Body of pancreas (tissue), 4 donors: ENCODE measurements at regions not wholly inside any gene's neighbourhood (a gene's known extent, or its start where the extent isn't known, plus 50 kb on each side); places are given as distances from the start of the nearest gene placed in this dataset. TPM values are rescaled to one million over a fixed set of nuclear protein-coding genes. Genes with fewer than 3 reads are reported as not detected.

Experiments used
- ATAC-seq: fragments of 150-250 bp; one replicate; pipeline ENCODE4 v1.9.1; 2016
- DNase-seq, 4 donors: peaks; one replicate each; pipeline ENCODE4 v3.0.0-alpha.2; 2019
- H3K27ac ChIP-seq, 4 donors: fragments of 200-600 bp; sonication (generic); 1 replicate in 3 of 4; 2 replicates in 1 of 4; pipeline versions ENCODE4 v1.5.1 to v1.6.1; 2016 to 2019; ENCODE audit warnings: mild to moderate bottlenecking in 1 of 4, mixed read lengths in 1 of 4, moderate library complexity in 1 of 4
- H3K27me3 ChIP-seq, 2 donors: fragments of 200-600 bp; sonication (generic); one replicate each; pipeline ENCODE4 v1.6.0; 2016; ENCODE audit warnings: mild to moderate bottlenecking in 1 of 2
- H3K36me3 ChIP-seq, 2 donors: fragments of 200-600 bp; sonication (generic); replicated peaks in 1 of 2; 2 replicates each; pipeline ENCODE4 v1.5.1; 2016; ENCODE audit warnings: low read depth in 2 of 2; ENCODE audit not compliant: insufficient read depth in 1 of 2
- H3K4me1 ChIP-seq: fragments of 200-600 bp; sonication (generic); one replicate; pipeline ENCODE4 v1.6.0; 2016
- H3K4me3 ChIP-seq, 2 donors: fragments of 200-600 bp; sonication (generic); 1 replicate in 1 of 2; 2 replicates in 1 of 2; pipeline ENCODE4 v1.5.1; 2016 to 2019
- H3K9me3 ChIP-seq, 3 donors: fragments of 200-600 bp; sonication (generic); 1 replicate in 2 of 3; 2 replicates in 1 of 3; pipeline ENCODE4 v1.5.1; 2016
- POLR2A ChIP-seq, 3 donors: fragments of 450-650 bp; IDR thresholded peaks; one replicate each; pipeline ENCODE4 v1.6.1; 2016; ENCODE audit warnings: antibody characterized with exemption in 3 of 3, mild to moderate bottlenecking in 2 of 3
- intact Hi-C: fragments of 100-400 bp; cut with DNase I; formaldehyde crosslinking; loops from one replicate; pipeline ENCODE4 v1.15.1; 2023
- small RNA-seq: library from RNA; depleted of rRNA; stranded (forward); fragments of <200 nt; gene quantifications from one replicate; pipeline ENCODE3, GENCODE V24; 2016
- TF ChIP-seq, protein P1 (sequence below), 7 experiments: fragments of 450-650 bp in 4 of 7; fragments of 200-600 bp in 3 of 7; sonication (generic) in 3 of 7; IDR thresholded peaks; one replicate each; pipeline ENCODE4 v1.5.1; 2016 to 2019; ENCODE audit warnings: antibody characterized with exemption in 7 of 7

DNA sequence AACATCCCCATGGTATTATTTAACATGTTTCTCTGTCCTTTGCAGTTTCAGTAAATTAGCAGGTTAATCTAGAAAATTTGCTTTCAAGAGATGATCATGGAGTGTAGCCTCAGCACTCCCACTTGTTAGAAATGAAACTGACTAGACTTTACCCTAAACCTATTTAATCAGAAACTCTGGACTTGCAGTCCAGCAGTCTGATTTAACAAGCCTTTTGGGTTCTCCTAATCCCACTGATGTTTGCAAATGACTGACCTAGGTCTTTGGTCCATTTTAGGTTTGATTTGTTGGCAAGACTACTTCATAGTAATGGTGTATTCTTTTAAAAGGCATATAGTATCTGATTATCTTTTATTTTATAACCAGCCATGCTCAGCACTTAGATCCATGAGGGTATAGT lies 55.5 kb upstream of the SLC25A13 start:
- ATAC-seq = no peak
- Histone ChIP-seq H3K27ac (no peak overlapping the region), H3K27me3 (no peaks in the 10 kb centered on the region), H3K36me3 (no peaks in the 10 kb centered on the region), H3K4me3 (no peak overlapping the region), H3K9me3 (no peaks in the 10 kb centered on the region), H3K4me1 (no peaks in the 10 kb centered on the region)
- intact Hi-C loops = no loop called here
- DNase-seq = no peak
- TF ChIP-seq POLR2A (IDR thresholded peaks at IDR 0.05) = no peak
- TF ChIP-seq, protein P1, sequence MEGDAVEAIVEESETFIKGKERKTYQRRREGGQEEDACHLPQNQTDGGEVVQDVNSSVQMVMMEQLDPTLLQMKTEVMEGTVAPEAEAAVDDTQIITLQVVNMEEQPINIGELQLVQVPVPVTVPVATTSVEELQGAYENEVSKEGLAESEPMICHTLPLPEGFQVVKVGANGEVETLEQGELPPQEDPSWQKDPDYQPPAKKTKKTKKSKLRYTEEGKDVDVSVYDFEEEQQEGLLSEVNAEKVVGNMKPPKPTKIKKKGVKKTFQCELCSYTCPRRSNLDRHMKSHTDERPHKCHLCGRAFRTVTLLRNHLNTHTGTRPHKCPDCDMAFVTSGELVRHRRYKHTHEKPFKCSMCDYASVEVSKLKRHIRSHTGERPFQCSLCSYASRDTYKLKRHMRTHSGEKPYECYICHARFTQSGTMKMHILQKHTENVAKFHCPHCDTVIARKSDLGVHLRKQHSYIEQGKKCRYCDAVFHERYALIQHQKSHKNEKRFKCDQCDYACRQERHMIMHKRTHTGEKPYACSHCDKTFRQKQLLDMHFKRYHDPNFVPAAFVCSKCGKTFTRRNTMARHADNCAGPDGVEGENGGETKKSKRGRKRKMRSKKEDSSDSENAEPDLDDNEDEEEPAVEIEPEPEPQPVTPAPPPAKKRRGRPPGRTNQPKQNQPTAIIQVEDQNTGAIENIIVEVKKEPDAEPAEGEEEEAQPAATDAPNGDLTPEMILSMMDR (IDR thresholded peaks at IDR 0.05) = no peak

Small RNA genes in the stretch of these regions (small RNA-seq; reads per million reads assigned to genes)
- gene RNU7-188P = not detected
